ENCODE measurements at regions not wholly inside any gene's neighbourhood (a gene's known extent, or its start where the extent isn't known, plus 50 kb on each side); places are given as distances from the start of the nearest gene placed in this dataset.
"Not testable (repeated sequence)": the region's sequence is repeated elsewhere in the genome, so short reads cannot be mapped to it uniquely, and the experiment has no call there.

- not testable (repeated sequence) for TF ChIP-seq CTCF, EP300, POLR2AphosphoS5 (IDR thresholded peaks at IDR 0.05)
These were observed 179.2 kb upstream of the PLGLB2 start for GRCh38 chr2:87568554-87569278.

All from esophagus muscularis mucosa (tissue), 4 donors.